Prostate gland (tissue), 2 donors: ENCODE measurements at regions not wholly inside any gene's neighbourhood (a gene's known extent, or its start where the extent isn't known, plus 50 kb on each side); places are given as distances from the start of the nearest gene placed in this dataset.

Source experiments
- POLR2A ChIP-seq: fragments of 450-650 bp; IDR thresholded peaks from one replicate; pipeline ENCODE4 v1.6.1; 2016; ENCODE audit warnings: antibody characterized with exemption, mild to moderate bottlenecking
- TF ChIP-seq, protein P1 (sequence below), 4 experiments: fragments of 200-600 bp in 2 of 4; fragments of 450-650 bp in 2 of 4; sonication (generic) in 2 of 4; IDR thresholded peaks; 1 replicate in 3 of 4; 2 replicates in 1 of 4; pipeline ENCODE4 v1.5.1; 2016 to 2019; ENCODE audit warnings: antibody characterized with exemption in 4 of 4, mild to moderate bottlenecking in 2 of 4, moderate library complexity in 2 of 4

DNA sequence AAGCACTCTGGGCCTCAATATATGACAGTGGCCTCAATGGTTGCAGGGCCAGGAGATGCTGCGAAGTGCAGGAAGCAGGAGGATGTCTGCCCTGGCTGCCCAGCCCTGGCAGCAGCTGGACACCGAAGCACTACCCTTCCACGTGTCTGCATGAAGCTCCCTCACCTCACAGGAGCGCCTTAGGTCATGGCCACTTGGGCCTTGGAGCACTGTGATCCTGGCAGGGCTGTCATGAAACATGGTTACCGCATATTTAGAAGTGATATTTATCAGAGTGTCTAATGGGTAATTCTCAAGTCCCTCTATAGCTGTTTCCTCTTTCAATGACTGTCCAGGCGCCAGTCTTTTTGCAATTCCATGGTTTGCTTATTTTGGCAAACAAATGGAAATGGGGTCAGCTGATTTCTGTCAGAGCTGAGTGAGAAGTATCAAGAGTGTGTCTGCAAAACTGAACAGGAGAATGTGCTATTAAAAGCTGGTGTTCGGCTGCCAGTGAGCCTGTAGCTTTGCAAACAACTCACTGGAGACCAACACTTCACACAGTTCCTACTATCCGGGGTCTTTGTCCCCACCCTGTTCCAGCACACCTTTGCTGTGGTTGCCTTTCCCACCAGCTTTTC, 285.9 kb downstream of the KIF4B start:
- TF ChIP-seq, protein P1, sequence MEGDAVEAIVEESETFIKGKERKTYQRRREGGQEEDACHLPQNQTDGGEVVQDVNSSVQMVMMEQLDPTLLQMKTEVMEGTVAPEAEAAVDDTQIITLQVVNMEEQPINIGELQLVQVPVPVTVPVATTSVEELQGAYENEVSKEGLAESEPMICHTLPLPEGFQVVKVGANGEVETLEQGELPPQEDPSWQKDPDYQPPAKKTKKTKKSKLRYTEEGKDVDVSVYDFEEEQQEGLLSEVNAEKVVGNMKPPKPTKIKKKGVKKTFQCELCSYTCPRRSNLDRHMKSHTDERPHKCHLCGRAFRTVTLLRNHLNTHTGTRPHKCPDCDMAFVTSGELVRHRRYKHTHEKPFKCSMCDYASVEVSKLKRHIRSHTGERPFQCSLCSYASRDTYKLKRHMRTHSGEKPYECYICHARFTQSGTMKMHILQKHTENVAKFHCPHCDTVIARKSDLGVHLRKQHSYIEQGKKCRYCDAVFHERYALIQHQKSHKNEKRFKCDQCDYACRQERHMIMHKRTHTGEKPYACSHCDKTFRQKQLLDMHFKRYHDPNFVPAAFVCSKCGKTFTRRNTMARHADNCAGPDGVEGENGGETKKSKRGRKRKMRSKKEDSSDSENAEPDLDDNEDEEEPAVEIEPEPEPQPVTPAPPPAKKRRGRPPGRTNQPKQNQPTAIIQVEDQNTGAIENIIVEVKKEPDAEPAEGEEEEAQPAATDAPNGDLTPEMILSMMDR (IDR thresholded peaks at IDR 0.05) = no peak
- TF ChIP-seq POLR2A = no peak
